Mucosa of rectum (tissue), 2 donors: ENCODE measurements at regions not wholly inside any gene's neighbourhood (a gene's known extent, or its start where the extent isn't known, plus 50 kb on each side); places are given as distances from the start of the nearest gene placed in this dataset.

Experiments
- H3K27ac ChIP-seq, 2 donors: one replicate each; pipeline ENCODE4 v1.7.0; 2013; ENCODE audit warnings: inconsistent platforms in 2 of 2, low read depth in 2 of 2, low read length in 2 of 2
- H3K27me3 ChIP-seq, 2 donors: one replicate each; pipeline ENCODE4 v1.7.0; 2013; ENCODE audit warnings: low read length in 2 of 2; ENCODE audit not compliant: control insufficient read depth in 2 of 2, insufficient read depth in 2 of 2
- H3K36me3 ChIP-seq, 2 donors: one replicate each; pipeline ENCODE4 v1.7.0; 2013; ENCODE audit warnings: low read length in 2 of 2; ENCODE audit not compliant: control insufficient read depth in 2 of 2, insufficient read depth in 2 of 2
- H3K4me1 ChIP-seq, 2 donors: one replicate each; pipeline ENCODE4 v1.7.0; 2013; ENCODE audit warnings: low read length in 2 of 2, mild to moderate bottlenecking in 1 of 2; ENCODE audit not compliant: control insufficient read depth in 2 of 2, insufficient read depth in 2 of 2
- H3K4me3 ChIP-seq, 2 donors: one replicate each; pipeline ENCODE4 v1.7.0; 2013; ENCODE audit warnings: low read length in 2 of 2
- H3K9ac ChIP-seq, 2 donors: one replicate each; pipeline ENCODE4 v1.7.0; 2013; ENCODE audit warnings: low read length in 2 of 2, low read depth in 1 of 2, mild to moderate bottlenecking in 1 of 2
- H3K9me3 ChIP-seq, 2 donors: one replicate each; pipeline ENCODE4 v1.7.0; 2013; ENCODE audit warnings: low read length in 2 of 2; ENCODE audit not compliant: control insufficient read depth in 2 of 2
- donor health status: healthy.
- donor health status: Normal muscosa, but diverticular disease.

GRCh38 chrX:44470816-44471215, 71.8 kb downstream of the FUNDC1 start:
- Histone ChIP-seq H3K9me3 (no peaks in the 10 kb centered on the region), H3K4me1 (no peaks in the 10 kb centered on the region), H3K4me3 (no peak overlapping the region), H3K9ac (no peak overlapping the region), H3K27ac (no peak overlapping the region), H3K36me3 (no peaks in the 10 kb centered on the region), H3K27me3 (peaks cover 0 to 3% of the 10 kb centered on the region in 2 donors)

- Histone ChIP-seq H3K27ac (no peak overlapping the region), H3K9ac (no peak overlapping the region), H3K27me3 (peaks cover 0 to 1% of the 10 kb centered on the region in 2 donors), H3K4me3 (no peak overlapping the region), H3K36me3 (no peaks in the 10 kb centered on the region), H3K4me1 (no peaks in the 10 kb centered on the region), H3K9me3 (no peaks in the 10 kb centered on the region)
These were observed 79.8 kb downstream of the FUNDC1 start for GRCh38 chrX:44462850-44463249.

GRCh38 chrX:44459501-44459900, 83.2 kb downstream of the FUNDC1 start:
- H3K4me3 ChIP-seq: no peak overlapping the region
- H3K9me3 ChIP-seq: peaks cover 0 to 2% of the 10 kb centered on the region in 2 donors
- H3K36me3 ChIP-seq: no peaks in the 10 kb centered on the region
- no peak overlapping the region for H3K9ac ChIP-seq
- H3K27ac ChIP-seq: no peak overlapping the region
- H3K27me3 ChIP-seq: no peaks in the 10 kb centered on the region
- H3K4me1 ChIP-seq: no peaks in the 10 kb centered on the region

GRCh38 chrX:44456685-44457084, 86.0 kb downstream of the FUNDC1 start:
- peaks cover 0 to 2% of the 10 kb centered on the region in 2 donors for H3K9me3 ChIP-seq
- no peaks in the 10 kb centered on the region for H3K27me3 ChIP-seq
- no peak overlapping the region for H3K4me3 ChIP-seq
- H3K9ac ChIP-seq: no peak overlapping the region
- no peaks in the 10 kb centered on the region for H3K36me3 ChIP-seq
- H3K4me1 ChIP-seq: no peaks in the 10 kb centered on the region
- no peak overlapping the region for H3K27ac ChIP-seq

GRCh38 chrX:44451056-44451455, 91.6 kb downstream of the FUNDC1 start:
- no peak overlapping the region for H3K4me3 ChIP-seq
- no peaks in the 10 kb centered on the region for H3K36me3 ChIP-seq
- no peaks in the 10 kb centered on the region for H3K4me1 ChIP-seq
- H3K9ac ChIP-seq: no peak overlapping the region
- H3K27ac ChIP-seq: no peak overlapping the region
- H3K9me3 ChIP-seq: no peaks in the 10 kb centered on the region
- no peaks in the 10 kb centered on the region for H3K27me3 ChIP-seq

- Histone ChIP-seq H3K27ac (no peak overlapping the region), H3K9ac (no peak overlapping the region), H3K9me3 (no peaks in the 10 kb centered on the region), H3K36me3 (no peaks in the 10 kb centered on the region), H3K4me1 (no peaks in the 10 kb centered on the region), H3K27me3 (no peaks in the 10 kb centered on the region), H3K4me3 (no peak overlapping the region)
These were observed 95.4 kb downstream of the FUNDC1 start for GRCh38 chrX:44447214-44447613.

GRCh38 chrX:44440006-44440405, 96.5 kb upstream of the EFHC2 start:
- no peaks in the 10 kb centered on the region for H3K9me3 ChIP-seq
- no peaks in the 10 kb centered on the region for H3K36me3 ChIP-seq
- no peak overlapping the region for H3K9ac ChIP-seq
- no peaks in the 10 kb centered on the region for H3K4me1 ChIP-seq
- H3K4me3 ChIP-seq: no peak overlapping the region
- no peak overlapping the region for H3K27ac ChIP-seq
- H3K27me3 ChIP-seq: peaks cover 0 to 4% of the 10 kb centered on the region in 2 donors

GRCh38 chrX:44439242-44439794, 95.8 kb upstream of the EFHC2 start:
- H3K9me3 ChIP-seq: no peaks in the 10 kb centered on the region
- H3K27me3 ChIP-seq: peaks cover 0 to 4% of the 10 kb centered on the region in 2 donors
- H3K9ac ChIP-seq: no peak overlapping the region
- no peaks in the 10 kb centered on the region for H3K4me1 ChIP-seq
- H3K36me3 ChIP-seq: no peaks in the 10 kb centered on the region
- H3K27ac ChIP-seq: no peak overlapping the region
- H3K4me3 ChIP-seq: no peak overlapping the region

GRCh38 chrX:44435047-44435446, 91.6 kb upstream of the EFHC2 start:
- Histone ChIP-seq H3K4me1 (no peaks in the 10 kb centered on the region), H3K9me3 (no peaks in the 10 kb centered on the region), H3K36me3 (no peaks in the 10 kb centered on the region), H3K27ac (no peak overlapping the region), H3K4me3 (no peak overlapping the region), H3K9ac (no peak overlapping the region), H3K27me3 (peaks cover 0 to 4% of the 10 kb centered on the region in 2 donors)

GRCh38 chrX:44433556-44433955, 90.1 kb upstream of the EFHC2 start:
- no peaks in the 10 kb centered on the region for H3K9me3 ChIP-seq
- H3K27me3 ChIP-seq: peaks cover 0 to 6% of the 10 kb centered on the region in 2 donors
- no peaks in the 10 kb centered on the region for H3K36me3 ChIP-seq
- no peak overlapping the region for H3K9ac ChIP-seq
- H3K4me1 ChIP-seq: no peaks in the 10 kb centered on the region
- no peak overlapping the region for H3K27ac ChIP-seq
- no peak overlapping the region for H3K4me3 ChIP-seq

- Histone ChIP-seq H3K27me3 (peaks cover 0 to 6% of the 10 kb centered on the region in 2 donors), H3K4me3 (no peak overlapping the region), H3K36me3 (no peaks in the 10 kb centered on the region), H3K27ac (no peak overlapping the region), H3K9me3 (no peaks in the 10 kb centered on the region), H3K4me1 (no peaks in the 10 kb centered on the region), H3K9ac (no peak overlapping the region)
These were observed 89.2 kb upstream of the EFHC2 start for GRCh38 chrX:44432641-44433040.
